Adrenal gland (tissue), 5 donors: ENCODE measurements at regions not wholly inside any gene's neighbourhood (a gene's known extent, or its start where the extent isn't known, plus 50 kb on each side); places are given as distances from the start of the nearest gene placed in this dataset.

Source experiments
- POLR2A ChIP-seq, 2 donors: fragments of 450-650 bp; IDR thresholded peaks; one replicate each; pipeline ENCODE4 v1.6.1; 2017; ENCODE audit warnings: antibody characterized with exemption in 2 of 2, mild to moderate bottlenecking in 2 of 2, moderate library complexity in 1 of 2
- TF ChIP-seq, protein P1 (sequence below), 6 experiments: fragments of 450-650 bp in 4 of 6; fragments of 200-600 bp in 2 of 6; sonication (generic) in 1 of 6; IDR thresholded peaks; 1 replicate in 5 of 6; 2 replicates in 1 of 6; pipeline versions ENCODE4 v1.5.1 to v1.8.0; 2016 to 2021; ENCODE audit warnings: antibody characterized with exemption in 6 of 6, mild to moderate bottlenecking in 2 of 6, moderate library complexity in 1 of 6
- donor health status: DM: no; HTN: no; CAD: no.

DNA sequence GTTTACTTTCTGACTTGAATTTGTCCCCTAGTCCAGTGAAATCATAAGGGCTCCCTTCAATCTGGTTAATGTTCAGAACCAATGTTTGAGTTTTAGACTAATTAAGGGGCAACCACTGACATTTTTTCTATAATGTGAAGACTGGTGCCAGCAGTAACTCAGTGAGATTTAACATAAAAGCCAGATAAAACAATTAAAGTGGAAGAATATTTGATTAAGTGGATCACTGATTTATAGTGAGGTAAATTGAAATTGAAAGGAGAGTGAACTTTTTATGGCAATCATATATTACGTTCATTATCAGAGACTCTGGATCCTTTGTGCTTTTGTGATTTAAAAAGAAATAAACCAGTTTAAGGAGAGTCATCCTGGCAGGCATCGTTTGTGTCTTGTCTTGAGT, 246.8 kb downstream of the GATA3 start:
- no peak for TF ChIP-seq POLR2A (IDR thresholded peaks at IDR 0.05)
- TF ChIP-seq, protein P1, sequence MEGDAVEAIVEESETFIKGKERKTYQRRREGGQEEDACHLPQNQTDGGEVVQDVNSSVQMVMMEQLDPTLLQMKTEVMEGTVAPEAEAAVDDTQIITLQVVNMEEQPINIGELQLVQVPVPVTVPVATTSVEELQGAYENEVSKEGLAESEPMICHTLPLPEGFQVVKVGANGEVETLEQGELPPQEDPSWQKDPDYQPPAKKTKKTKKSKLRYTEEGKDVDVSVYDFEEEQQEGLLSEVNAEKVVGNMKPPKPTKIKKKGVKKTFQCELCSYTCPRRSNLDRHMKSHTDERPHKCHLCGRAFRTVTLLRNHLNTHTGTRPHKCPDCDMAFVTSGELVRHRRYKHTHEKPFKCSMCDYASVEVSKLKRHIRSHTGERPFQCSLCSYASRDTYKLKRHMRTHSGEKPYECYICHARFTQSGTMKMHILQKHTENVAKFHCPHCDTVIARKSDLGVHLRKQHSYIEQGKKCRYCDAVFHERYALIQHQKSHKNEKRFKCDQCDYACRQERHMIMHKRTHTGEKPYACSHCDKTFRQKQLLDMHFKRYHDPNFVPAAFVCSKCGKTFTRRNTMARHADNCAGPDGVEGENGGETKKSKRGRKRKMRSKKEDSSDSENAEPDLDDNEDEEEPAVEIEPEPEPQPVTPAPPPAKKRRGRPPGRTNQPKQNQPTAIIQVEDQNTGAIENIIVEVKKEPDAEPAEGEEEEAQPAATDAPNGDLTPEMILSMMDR (IDR thresholded peaks at IDR 0.05) = no peak
